Mammary epithelial cell (primary cell): ENCODE measurements at regions not wholly inside any gene's neighbourhood (a gene's known extent, or its start where the extent isn't known, plus 50 kb on each side); places are given as distances from the start of the nearest gene placed in this dataset.

ENCODE experiments used
- CTCF ChIP-seq, 2 donors: IDR thresholded peaks in 1 of 2; conservative IDR thresholded peaks in 1 of 2; 2 replicates each; pipeline ENCODE4 v1.5.1; 2011 to 2012; ENCODE audit warnings: inconsistent platforms in 2 of 2, low read length in 2 of 2, mild to moderate bottlenecking in 2 of 2, control low read depth in 1 of 2, low read depth in 1 of 2; ENCODE audit not compliant: insufficient read depth in 1 of 2; ENCODE audit errors: extremely low read depth in 1 of 2
- EZH2 ChIP-seq: IDR thresholded peaks from 2 replicates; pipeline ENCODE4 v1.6.1; 2012; ENCODE audit warnings: low read length, inconsistent platforms, borderline replicate concordance

DNA sequence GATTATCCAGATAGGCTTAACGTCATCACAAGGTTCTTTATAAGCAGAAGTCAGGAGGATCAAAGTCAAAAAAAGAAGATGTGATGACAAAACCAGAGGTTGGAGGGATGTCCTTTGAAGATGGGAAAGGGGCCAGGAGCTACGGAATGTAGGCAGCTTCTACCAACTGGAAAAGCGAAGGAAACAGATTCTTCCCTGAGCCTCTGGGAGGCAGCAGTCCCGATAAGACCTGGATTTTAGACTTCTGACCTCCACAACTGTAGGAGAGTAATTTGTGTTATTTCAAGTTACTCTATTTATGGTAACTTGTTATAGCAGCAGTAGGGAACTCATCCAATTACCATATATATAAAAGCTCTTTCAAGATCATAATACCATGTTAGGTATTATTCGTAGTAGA lies 98.8 kb upstream of the MYCBP2 start:
- TF ChIP-seq CTCF (conservative IDR thresholded peaks at IDR 0.05 in 1 of 2, IDR thresholded peaks at IDR 0.05 in 1 of 2; ENCODE audit: extremely low read depth in 1 of 2, insufficient read depth in 1 of 2, low read depth in 1 of 2, low read length in 2 of 2) (no peak), EZH2 (no peak)
